HG03565 (cell line): ENCODE measurements at regions not wholly inside any gene's neighbourhood (a gene's known extent, or its start where the extent isn't known, plus 50 kb on each side); places are given as distances from the start of the nearest gene placed in this dataset.

Source experiments
- ATAC-seq: cut with Tn5 transposase; IDR thresholded peaks from one replicate; pipeline ENCODE4 v1.9.1; 2021; ENCODE audit warnings: mild to moderate bottlenecking, moderate library complexity; ENCODE audit not compliant: unreplicated experiment

DNA sequence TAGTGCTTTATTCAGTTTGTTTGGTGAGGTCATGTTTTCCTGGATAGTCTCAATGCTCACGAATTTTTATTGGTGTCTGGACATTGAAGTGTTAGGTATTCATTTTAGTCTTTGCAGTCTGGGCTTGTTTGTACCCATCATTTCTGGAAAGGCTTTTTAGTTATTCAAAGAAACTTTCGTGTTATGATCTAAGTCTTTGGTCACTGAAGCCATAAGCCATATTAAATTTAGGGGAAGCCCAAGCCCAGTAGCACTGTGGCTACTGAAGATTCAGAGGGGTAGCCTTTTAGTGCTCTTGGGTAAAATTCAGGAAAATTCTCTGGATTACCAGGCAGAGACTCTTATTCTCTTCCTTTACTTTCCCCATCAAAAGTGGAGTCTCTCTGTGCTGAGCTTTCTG lies 56.2 kb upstream of the PEX5L start:
- no peak for ATAC-seq

DNA sequence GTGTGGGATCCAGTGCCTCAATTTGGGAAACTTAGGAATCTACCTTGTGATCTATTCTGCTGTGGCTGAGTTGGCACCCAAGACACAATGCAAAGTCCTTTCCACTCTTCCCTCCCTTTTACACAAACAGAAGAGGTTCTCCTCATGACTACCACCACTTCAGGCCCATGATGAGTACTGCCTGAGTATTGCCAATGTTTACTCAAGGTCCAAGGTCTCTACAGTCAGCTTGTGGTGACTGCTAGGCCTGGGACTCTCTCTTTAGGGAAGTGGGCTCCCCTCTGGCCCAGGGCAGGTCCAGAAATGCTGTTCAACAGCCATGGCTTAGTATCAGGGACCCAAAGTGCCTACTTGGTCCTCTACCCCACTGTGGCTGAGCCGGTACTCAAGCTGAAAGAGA lies 56.8 kb upstream of the PEX5L start:
- ATAC-seq, result no peak

DNA sequence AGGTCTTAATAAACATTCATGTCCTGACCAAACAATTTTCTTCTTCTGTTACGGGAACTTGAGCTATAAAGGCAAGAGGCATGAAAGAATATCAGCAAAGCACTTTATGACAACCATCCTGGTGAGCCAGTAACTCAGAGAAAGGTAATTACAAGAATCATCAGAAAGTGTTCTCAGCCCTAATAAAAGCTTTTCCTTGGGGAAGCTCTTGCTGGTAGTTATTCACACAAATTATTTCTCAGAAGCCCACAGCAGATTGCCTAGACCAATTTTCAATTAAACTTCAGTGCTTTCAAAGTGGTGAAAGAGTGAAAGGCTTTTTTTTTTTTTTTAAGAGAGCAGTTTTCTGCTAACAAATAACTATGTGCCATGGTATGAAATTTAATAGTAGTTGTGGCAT lies 60.9 kb upstream of the PEX5L start:
- ATAC-seq, result no peak

DNA sequence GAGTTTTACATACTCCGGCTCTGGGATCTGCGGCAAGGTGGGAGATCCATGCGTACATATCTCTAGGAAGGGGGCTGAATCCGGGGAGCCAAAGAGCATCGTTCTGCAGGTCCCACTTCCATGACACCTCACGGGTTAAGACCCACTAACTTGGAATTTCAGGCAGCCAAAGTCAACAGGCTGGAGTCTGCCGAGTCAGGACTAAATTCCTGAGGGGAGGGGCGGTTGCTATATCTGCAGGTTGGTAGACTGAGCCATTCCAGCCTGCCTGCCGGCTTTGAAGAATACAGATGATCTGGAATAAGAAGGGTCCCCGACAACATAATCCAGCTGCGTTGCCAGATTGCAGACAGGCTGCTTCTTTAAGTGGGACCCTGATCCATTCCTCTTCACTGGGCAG lies 65.4 kb upstream of the PEX5L start:
- ATAC-seq, result no peak

DNA sequence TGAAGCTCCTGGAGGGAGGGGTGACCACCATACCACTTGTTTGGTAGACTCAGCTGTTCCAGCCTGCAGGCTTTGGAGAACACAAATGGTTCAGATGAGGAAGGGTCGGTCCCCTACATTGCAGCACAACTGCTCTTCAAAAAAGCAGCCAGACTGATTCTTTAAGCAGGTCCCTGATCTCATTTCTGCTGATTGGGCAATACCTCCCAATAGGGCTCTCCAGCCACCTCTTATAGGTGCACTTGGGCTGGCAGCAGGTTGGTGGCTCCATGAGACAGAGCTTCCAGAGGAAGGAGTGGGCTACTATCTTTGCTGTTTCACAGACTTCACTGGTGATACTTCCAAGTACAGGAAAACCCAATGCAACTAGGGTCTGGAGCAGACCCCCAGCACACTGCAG lies 65.9 kb upstream of the PEX5L start:
- ATAC-seq, result no peak

DNA sequence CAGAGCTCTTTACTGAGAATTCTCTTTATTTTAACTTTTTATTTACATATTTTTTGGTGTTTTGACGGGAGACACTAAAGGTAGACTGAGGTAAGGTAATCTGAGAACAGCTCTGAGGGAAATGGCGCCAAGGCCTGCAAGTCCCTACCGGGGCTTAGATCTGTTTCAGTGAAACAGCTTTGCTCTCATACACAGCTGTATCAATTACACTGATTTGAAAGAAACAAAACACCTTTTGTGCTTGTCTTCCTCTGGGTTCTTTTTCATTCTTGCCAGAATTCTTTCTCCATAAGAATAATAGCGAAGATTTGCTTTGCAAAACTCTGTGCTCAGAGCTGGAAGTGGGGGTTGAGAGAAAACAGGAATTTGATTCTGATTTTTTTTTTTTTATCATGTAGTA lies 79.5 kb upstream of the PEX5L start:
- ATAC-seq, result no peak

DNA sequence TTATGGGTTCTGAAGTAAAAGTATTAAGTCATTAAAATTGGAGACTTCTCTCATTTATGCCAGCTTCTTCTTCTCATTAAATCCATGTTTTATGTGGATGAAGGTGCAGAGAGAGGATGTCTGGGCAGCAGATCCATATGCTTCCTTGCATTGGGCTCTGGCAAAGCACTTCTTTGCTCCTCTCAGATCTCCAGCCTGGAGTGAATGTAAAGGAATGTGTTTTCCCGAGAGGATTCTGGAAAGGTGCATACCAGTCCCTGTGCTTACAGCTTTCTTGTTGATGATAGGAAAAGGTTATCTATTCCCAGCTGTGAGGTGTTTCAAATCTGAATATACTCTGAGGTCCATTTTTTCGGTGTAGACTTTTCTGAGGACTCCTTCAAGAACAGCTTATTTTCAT lies 79.9 kb upstream of the PEX5L start:
- no peak for ATAC-seq

DNA sequence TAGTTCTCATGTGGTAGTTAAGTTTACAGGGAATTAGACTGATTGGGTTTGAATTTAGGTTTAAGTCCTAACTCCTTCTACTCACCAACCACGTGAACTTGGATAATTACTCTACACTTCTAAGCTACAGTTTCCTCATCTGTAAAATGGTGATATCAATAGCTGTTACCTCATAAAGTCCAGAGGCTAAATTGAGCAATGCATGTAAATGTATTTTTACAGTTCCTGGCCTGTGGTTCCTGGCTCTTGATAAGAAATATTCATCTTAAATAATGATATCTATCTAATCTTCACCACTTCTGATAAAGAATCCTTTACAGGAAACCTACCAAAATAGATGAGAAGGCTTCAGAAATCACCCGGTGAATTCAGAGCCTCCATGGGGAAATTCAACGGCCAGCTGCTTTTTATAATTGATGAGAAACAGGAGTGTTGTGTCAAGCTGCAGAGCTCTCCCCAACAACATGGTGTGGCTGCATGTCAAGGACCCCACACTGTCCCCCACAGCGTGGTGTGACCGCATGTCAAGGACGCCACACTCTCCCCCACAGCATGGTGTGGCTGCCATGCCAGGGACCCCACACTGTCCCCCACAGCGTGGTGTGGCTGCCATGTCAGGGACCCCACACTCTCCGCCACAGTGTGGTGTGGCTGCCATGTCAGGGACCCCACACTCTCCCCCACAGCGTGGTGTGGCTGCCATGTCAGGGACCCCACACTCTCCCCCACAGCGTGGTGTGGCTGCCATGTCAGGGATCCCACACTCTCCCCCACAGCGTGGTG lies 80.8 kb upstream of the PEX5L start:
- ATAC-seq, result no peak

DNA sequence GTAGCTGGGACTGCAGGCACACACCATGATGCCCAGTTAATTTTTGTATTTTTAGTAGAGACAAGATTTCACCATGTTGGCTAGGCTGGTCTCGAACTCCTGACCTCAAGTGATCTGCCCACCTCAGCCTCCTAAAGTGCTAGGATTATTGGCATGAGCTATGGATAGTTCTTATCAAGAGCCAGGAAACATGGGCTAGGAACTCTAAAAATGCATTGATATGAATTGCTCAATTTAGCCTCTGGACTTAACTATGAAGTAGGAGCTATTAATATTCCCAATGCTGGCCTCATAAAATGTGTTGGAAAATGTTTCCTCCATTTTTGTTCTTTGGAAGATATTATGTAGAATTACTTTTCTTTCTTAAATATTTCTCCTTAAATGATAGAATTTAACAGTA lies 82.8 kb upstream of the PEX5L start:
- no peak for ATAC-seq

DNA sequence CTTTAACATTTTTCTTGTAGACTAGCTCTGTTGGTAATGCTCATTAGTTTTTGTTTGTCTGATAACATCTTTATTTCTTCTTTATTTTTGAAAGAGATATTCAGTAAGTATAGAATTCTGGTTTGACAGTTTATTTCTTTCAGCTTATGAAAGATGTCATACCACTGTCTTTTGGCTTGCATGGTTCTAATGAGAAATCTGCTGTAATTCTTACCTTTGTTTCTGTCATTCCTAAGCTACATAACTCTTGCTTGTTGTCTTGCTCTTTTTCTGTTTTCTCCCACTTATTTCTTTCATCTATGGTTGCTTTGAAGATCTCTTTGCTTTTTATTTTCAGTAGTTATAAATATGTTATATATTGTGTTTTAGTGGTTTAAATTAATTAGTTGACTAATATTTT lies 87.2 kb upstream of the PEX5L start:
- no peak for ATAC-seq

DNA sequence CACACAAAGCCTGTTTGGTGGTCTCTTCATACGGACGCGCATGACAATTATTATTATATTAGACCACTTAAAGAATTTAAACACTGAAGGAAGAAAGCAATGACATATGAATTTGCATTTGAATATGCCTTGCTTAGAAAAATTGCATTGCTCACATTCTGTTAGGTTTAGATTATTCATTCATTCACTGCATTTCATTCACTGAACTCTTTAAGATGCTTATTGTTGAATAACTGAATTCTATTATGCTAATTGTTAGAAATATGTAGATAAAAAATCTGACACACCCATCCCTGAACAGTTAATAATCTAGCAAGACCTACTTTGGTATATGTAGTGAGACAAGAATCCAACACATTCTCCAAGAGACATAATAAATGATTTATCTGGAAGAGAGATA lies 94.4 kb upstream of the PEX5L start:
- ATAC-seq, result no peak

DNA sequence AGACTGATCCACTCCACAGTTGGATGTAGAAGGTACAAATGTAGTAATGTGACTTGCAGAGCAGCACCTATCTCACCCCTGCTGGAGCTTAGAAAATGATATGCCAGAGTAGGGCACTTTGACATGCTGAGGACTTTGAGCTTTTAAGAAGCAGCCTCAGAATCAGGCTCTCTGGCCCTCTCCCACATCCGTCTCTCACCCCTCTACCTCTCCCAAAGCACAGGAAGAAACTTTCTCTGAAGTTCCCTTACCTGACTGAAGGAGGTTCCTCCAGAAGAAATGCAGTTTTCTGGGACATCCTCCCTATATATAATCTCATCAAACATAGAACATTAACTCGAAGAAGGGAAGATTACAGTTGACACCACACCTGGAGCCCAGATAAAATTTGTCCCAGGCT lies 98.4 kb upstream of the PEX5L start:
- no peak for ATAC-seq

DNA sequence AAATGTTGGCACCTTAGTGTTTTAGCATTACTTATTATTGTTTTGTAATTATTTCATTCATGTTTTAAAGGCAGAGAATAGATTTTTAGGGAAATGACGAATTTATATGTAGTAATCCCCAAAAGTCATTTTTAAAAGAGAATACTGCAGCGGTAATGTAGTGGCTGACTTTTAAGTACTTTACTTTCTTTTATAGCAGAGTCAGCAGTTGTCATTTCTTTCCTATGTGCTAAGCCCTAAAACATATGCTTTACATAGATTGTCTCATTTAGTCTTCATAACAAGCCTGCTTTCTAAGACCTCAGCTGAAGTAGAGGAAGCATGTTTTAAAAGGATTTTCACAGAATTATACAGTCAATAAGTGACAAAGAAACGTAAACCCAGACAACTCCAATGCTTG lies 102.1 kb upstream of the PEX5L start:
- no peak for ATAC-seq

DNA sequence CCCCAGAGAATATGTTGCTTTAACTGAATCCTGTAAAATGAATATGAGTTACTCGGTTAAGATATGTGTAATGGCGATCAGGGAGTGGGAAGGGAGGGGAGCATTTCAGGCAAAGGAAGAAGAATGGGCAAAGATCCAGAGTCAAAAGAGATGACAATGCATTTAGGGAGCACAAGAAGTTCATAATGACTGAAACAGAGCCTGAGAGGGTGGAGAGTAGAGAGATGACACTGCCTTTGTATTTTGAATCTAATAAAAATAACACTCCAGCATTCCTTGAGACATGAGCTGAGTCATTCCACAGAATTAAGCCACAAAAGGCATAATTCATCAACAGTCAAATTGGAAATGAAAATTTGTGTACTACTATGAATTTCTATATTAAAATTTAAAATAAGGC lies 105.3 kb upstream of the PEX5L start:
- ATAC-seq, result no peak

DNA sequence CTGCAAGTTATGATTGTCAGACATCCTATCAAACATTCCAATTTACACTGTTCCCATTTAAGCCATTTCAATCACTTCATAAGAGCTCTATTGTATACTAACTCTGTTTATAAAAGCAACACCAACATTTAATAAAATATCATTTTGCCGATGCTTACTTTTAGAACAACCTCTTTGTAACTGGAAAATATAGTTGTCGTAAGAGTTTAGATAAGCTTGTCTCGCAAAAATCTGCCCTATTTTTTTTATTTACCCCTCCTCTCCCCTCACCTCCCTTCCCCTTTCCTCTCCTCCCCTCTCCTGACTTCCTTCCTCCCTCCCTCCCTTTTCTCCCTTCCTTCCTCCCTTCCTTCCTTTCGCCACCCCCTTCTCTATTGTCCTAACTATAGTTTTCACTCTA lies 105.7 kb upstream of the PEX5L start:
- ATAC-seq, result no peak

DNA sequence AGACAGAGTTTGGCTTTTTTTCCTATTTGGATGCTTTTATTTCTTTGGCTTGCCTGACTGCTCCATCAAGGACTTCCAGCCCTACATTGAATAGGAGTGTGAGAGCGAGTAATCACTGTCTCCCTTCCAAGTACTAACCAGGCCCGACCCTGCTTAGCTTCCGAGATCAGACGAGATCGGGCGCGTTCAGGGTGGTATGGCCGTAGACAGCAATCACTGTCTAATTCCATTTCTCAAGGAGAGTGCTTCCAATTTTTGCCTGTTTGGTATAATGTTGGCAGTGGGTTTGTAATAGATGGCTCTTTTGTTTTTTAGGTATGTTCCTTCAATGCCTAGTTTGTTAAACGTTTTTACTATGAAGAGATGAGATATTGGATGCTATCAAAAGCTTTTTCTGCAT lies 125.0 kb upstream of the PEX5L start:
- no peak for ATAC-seq

DNA sequence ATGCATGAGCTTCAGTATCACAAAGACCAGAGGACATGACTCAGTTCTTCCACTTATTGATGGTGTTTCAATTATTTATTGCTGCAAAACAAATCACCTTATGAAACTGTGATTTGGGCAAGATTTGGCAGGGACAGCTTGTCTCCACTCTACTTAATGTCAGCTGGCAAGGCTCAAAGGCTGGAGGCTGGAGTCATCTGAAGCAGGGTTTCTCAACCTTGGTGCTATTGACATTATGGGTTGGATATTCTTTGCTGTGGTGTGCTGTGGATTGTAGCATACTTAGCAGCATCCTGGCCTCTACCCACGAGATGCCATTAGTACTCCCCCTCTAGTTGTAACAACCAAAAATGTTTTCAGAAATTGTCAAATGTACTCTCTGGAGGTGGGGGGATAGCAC lies 138.8 kb upstream of the PEX5L start:
- no peak for ATAC-seq

DNA sequence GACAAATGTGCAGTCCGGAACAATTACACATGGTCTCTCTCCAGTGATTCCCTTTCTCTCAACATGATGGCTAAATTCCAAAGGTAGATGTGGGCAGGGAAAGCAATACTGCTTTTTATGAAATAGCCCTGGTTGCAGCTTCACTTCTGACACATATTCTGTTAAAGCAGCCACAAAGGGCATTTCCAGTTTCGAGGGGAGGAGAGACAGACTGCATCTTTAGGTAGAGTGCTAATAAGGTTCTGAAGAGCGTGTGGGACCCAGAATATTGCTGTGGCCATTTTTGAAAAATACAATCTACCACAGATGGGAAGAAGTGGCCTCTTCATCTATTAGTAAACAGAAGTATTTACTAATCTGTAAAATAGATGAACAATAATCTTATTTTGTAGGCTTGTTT lies 139.3 kb upstream of the PEX5L start:
- ATAC-seq, result no peak

DNA sequence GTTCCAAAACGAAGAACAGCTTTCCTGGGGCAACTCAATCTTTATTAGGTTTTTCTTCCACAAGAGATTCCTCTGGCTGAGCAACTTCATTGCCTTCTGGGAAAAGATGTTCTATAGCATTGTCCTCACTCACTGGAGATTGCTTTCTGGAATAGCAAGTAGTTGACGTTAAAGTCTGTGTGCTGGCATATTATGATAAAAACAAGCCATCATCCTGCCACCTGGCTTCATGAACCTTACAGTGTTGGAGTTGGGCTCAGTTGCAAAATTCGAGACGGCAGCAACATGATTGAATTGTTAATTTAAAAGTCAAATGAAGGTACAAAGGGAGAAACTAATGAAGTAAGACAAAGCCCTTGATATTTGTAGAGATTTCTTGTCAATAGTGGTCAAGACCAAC lies 140.5 kb upstream of the PEX5L start:
- ATAC-seq, result no peak

DNA sequence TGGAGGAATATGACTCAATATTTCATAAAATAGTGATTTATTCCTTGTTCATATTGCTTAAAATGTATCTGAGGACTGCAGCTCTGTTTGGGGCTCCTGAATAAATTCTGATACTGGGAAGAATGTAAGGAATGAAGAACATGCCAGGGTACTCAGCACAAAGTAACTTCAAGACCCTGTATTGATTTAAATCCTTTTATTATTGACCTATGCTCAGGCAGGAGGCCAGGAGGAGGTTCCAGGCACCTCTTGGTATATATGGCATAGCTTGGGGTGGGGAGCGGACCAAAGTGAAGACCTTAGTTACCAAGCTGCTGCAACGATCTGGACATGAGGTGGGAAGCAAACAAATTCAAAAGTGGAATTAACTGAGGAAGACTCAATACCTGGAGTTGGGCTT lies 142.8 kb upstream of the PEX5L start:
- ATAC-seq, result no peak

DNA sequence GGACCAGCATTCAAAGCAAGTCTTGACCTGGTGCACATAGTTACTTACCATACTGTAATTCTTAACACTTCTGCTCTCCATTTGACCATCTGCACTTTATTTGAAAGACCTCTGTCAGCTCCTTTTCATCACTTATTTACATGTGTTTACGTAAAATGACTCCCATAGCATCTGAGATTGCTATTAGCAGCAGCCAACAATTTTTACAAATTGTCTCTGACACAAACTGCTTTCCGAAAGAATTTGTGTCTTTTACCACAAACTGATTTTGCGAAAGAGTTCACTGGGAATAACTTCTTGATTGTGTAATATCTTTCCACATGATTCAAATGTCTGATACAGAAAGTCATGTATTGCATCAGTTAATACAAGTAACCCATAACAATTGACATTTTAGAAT lies 144.1 kb upstream of the PEX5L start:
- ATAC-seq, result no peak

DNA sequence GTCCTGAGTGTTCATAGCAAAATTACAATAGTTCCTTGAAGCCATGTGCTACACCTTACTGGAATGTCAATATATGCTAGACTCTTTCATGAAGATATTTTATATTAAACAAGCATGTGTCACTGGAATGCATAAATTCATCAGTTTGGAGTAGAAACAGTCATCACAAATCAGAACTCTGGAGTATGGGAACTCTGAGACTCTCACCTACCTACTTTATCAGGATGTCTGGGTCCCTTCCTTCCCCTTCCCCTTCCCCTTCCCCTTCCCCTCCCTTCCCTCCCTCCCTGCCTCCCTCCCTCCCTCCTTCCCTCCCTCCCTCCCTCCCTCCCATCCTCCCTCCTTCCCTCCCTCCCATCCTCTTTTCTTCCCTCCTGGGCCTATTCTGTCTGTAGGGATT lies 144.7 kb upstream of the PEX5L start:
- ATAC-seq, result no peak

DNA sequence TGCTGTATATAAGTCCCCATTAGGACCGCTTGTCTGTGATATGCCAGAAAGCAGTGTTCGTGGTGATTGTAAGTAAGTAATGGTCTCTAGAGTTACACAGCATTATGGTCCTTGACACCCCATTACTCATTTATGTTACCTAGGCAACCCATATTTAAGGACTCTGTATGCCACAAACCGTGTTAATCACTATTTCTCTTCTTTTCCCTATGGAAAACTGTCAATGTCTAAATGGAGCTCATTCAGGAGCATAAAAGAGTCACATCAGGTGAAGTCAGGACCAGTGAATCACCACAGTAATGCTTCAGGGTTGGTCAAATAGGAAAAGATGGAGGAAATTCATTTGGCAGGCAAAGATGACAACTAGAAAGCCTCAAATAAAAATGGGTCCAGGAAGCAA lies 146.6 kb upstream of the PEX5L start:
- no peak for ATAC-seq
